Breast epithelium (tissue), 4 donors: ENCODE measurements at regions not wholly inside any gene's neighbourhood (a gene's known extent, or its start where the extent isn't known, plus 50 kb on each side); places are given as distances from the start of the nearest gene placed in this dataset.

ENCODE experiments used
- DNase-seq, 2 donors: peaks; one replicate each; pipeline ENCODE4 v3.0.0-alpha.2; 2019; ENCODE audit warnings: low spot score in 2 of 2
- H3K27ac ChIP-seq, 2 donors: fragments of 200-600 bp; sonication (generic) in 1 of 2; one replicate each; pipeline ENCODE4 v1.5.1; 2016 to 2019; ENCODE audit warnings: mild to moderate bottlenecking in 1 of 2
- H3K27me3 ChIP-seq, 2 donors: fragments of 200-600 bp; sonication (generic) in 1 of 2; one replicate each; pipeline versions ENCODE4 v1.5.1 to v1.6.0; 2017 to 2019; ENCODE audit warnings: control low read depth in 1 of 2, mild to moderate bottlenecking in 1 of 2
- H3K36me3 ChIP-seq: fragments of 200-600 bp; one replicate; pipeline ENCODE4 v1.5.1; 2019
- H3K4me1 ChIP-seq, 2 donors: fragments of 200-600 bp; sonication (generic); one replicate each; pipeline ENCODE4 v1.5.1; 2016 to 2019; ENCODE audit warnings: control low read depth in 1 of 2
- H3K4me3 ChIP-seq, 3 donors: fragments of 200-600 bp; sonication (generic); 1 replicate in 2 of 3; 2 replicates in 1 of 3; pipeline ENCODE4 v1.5.1; 2016 to 2019; ENCODE audit warnings: mild to moderate bottlenecking in 3 of 3, moderate library complexity in 2 of 3
- H3K9me3 ChIP-seq, 2 donors: fragments of 200-600 bp; sonication (generic) in 1 of 2; one replicate each; pipeline ENCODE4 v1.5.1; 2016 to 2019; ENCODE audit warnings: control low read depth in 1 of 2
- POLR2A ChIP-seq: fragments of 450-650 bp; IDR thresholded peaks from one replicate; pipeline ENCODE4 v1.6.1; 2016; ENCODE audit warnings: antibody characterized with exemption, mild to moderate bottlenecking, moderate library complexity
- POLR2AphosphoS5 ChIP-seq, 3 donors: sonication (generic); formaldehyde crosslinking; IDR thresholded peaks; one replicate each; pipeline ENCODE4 v1.6.1; 2017; ENCODE audit warnings: antibody characterized with exemption in 3 of 3
- intact Hi-C: fragments of 100-400 bp; cut with DNase I; formaldehyde crosslinking; loops from one replicate; pipeline ENCODE4 v1.15.1; 2023; ENCODE audit warnings: low total_unique reads
- TF ChIP-seq, protein P1 (sequence below), 3 donors: fragments of 450-650 bp; IDR thresholded peaks; one replicate each; pipeline ENCODE4 v1.5.1; 2016 to 2017; ENCODE audit warnings: antibody characterized with exemption in 3 of 3, mild to moderate bottlenecking in 3 of 3, moderate library complexity in 3 of 3

DNA sequence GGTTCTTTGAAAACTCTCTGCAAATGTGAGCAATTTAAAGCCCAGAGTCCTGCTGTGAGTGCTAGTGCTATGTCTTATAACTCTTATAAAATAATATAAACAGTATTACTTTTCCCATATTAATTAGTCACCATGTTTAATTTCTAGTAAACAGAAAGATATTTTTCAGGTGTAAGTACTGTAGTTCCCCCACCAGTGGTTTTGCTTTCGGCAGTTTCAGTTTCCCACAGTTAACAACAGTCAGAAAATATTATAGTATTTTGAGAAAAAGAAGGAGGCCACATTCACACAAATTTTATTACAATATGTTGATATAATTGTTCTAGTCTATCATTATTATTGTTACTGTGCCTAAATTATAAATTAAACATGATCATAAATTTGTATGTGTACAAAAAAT lies 800.5 kb downstream of the LRFN5 start:
- TF ChIP-seq POLR2A (no peak), POLR2AphosphoS5 (IDR thresholded peaks at IDR 0.05) (no peak)
- TF ChIP-seq, protein P1, sequence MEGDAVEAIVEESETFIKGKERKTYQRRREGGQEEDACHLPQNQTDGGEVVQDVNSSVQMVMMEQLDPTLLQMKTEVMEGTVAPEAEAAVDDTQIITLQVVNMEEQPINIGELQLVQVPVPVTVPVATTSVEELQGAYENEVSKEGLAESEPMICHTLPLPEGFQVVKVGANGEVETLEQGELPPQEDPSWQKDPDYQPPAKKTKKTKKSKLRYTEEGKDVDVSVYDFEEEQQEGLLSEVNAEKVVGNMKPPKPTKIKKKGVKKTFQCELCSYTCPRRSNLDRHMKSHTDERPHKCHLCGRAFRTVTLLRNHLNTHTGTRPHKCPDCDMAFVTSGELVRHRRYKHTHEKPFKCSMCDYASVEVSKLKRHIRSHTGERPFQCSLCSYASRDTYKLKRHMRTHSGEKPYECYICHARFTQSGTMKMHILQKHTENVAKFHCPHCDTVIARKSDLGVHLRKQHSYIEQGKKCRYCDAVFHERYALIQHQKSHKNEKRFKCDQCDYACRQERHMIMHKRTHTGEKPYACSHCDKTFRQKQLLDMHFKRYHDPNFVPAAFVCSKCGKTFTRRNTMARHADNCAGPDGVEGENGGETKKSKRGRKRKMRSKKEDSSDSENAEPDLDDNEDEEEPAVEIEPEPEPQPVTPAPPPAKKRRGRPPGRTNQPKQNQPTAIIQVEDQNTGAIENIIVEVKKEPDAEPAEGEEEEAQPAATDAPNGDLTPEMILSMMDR (IDR thresholded peaks at IDR 0.05): no peak
- no peaks in the 10 kb centered on the region for H3K36me3 ChIP-seq
- H3K27ac ChIP-seq: no peak overlapping the region
- no peaks in the 10 kb centered on the region for H3K4me1 ChIP-seq
- H3K4me3 ChIP-seq: no peak overlapping the region
- no peak for DNase-seq
- intact Hi-C loops: no loop called here
- no peaks in the 10 kb centered on the region for H3K9me3 ChIP-seq
- no peaks in the 10 kb centered on the region for H3K27me3 ChIP-seq

- TF ChIP-seq POLR2AphosphoS5 (IDR thresholded peaks at IDR 0.05) (no peak), POLR2A (no peak)
- TF ChIP-seq, protein P1 (IDR thresholded peaks at IDR 0.05): no peak
- H3K36me3 ChIP-seq: no peaks in the 10 kb centered on the region
- no peak overlapping the region for H3K27ac ChIP-seq
- no peaks in the 10 kb centered on the region for H3K27me3 ChIP-seq
- H3K9me3 ChIP-seq: no peaks in the 10 kb centered on the region
- intact Hi-C loops: no loop called here
- H3K4me1 ChIP-seq: no peaks in the 10 kb centered on the region
- H3K4me3 ChIP-seq: no peak overlapping the region
- no peak for DNase-seq
Measured at GRCh38 chr14:42391146-42391834, 784.6 kb downstream of the LRFN5 start.

DNA sequence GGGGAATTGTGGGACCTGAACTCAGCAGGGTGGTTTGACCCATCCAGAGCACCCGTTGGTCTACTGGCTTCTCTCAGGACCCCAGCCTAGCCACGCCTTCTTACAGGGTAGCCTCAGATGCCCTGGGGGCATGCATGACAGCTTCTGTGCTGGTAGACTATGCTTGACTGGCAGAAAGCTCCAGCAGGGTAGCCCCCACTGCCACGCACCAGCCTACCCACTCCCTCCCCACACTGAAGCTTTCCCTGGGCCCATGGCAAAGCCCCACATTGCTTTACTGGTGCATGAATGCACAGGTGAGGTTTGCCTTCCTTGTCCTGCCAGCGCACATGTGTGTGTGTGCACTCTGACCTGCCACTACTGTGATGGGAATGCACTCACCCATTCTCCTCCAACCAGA lies 772.2 kb downstream of the LRFN5 start:
- Histone ChIP-seq H3K4me1 (no peaks in the 10 kb centered on the region), H3K4me3 (no peak overlapping the region), H3K36me3 (no peaks in the 10 kb centered on the region), H3K27ac (no peak overlapping the region), H3K27me3 (no peaks in the 10 kb centered on the region), H3K9me3 (no peaks in the 10 kb centered on the region)
- DNase-seq: no peak
- TF ChIP-seq POLR2A (no peak), POLR2AphosphoS5 (IDR thresholded peaks at IDR 0.05) (no peak)
- TF ChIP-seq, protein P1 (IDR thresholded peaks at IDR 0.05): no peak
- intact Hi-C loops: no loop called here

DNA sequence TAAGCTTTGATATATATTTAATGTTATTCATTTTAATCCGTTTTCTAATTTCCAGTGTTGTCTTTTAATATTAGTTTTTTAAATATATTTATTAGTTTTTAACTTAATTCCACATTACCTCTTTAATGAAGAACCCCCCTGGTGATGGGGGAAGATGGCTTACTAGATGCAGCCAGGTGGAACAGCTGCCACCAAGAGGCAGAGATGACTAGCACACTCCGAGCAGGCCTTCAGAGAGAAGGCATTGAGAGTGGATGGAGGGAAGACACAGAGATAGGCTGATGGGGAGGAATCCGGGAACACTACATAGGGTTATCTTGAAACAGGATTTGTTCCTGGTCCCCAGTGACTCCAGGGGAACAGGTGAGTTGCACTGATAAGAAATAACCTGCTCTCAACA lies 771.6 kb downstream of the LRFN5 start:
- intact Hi-C loops: no loop called here
- Histone ChIP-seq H3K27me3 (no peaks in the 10 kb centered on the region), H3K27ac (no peak overlapping the region), H3K9me3 (no peaks in the 10 kb centered on the region), H3K36me3 (no peaks in the 10 kb centered on the region), H3K4me1 (no peaks in the 10 kb centered on the region), H3K4me3 (no peak overlapping the region)
- DNase-seq: no peak
- TF ChIP-seq, protein P1 (IDR thresholded peaks at IDR 0.05): no peak
- TF ChIP-seq POLR2AphosphoS5 (IDR thresholded peaks at IDR 0.05) (no peak), POLR2A (no peak)

DNA sequence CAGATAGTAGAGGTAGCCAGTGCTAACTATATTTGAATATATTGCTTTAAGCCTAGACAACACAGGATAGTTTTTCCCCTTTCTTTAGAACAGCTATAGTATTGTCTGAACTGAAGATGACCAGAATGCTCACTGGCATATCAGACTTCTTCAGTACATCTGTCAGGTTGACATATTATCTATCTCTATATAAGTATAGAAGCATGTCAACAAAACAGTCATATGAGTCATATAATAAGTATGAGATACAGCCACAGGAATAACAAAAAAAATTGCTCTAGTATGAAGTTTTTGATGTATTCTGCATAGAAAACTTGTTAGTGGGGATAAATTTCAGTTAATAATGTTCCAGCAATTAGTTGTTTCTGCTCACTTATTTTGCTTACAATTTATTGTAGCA lies 767.7 kb downstream of the LRFN5 start:
- H3K4me3 ChIP-seq: no peak overlapping the region
- no peak overlapping the region for H3K27ac ChIP-seq
- no peaks in the 10 kb centered on the region for H3K9me3 ChIP-seq
- intact Hi-C loops: no loop called here
- no peaks in the 10 kb centered on the region for H3K4me1 ChIP-seq
- H3K27me3 ChIP-seq: no peaks in the 10 kb centered on the region
- TF ChIP-seq POLR2A: no peak
- no peak for TF ChIP-seq POLR2AphosphoS5 (IDR thresholded peaks at IDR 0.05)
- TF ChIP-seq, protein P1 (IDR thresholded peaks at IDR 0.05): no peak
- no peaks in the 10 kb centered on the region for H3K36me3 ChIP-seq
- DNase-seq: no peak
